HL-60 (cell line): ENCODE measurements at regions not wholly inside any gene's neighbourhood (a gene's known extent, or its start where the extent isn't known, plus 50 kb on each side); places are given as distances from the start of the nearest gene placed in this dataset.
"Not testable (repeated sequence)": the region's sequence is repeated elsewhere in the genome, so short reads cannot be mapped to it uniquely, and the experiment has no call there.

ENCODE experiments used
- DNase-seq, 2 experiments: peaks; one replicate each; pipeline ENCODE4 v3.0.0-alpha.2; 2010 to 2020; ENCODE audit warnings: low read depth in 1 of 2, low spot score in 1 of 2
- H3K27ac ChIP-seq: fragments of 250-450 bp; sonication (Bioruptor Pico); replicated peaks from 2 replicates; pipeline ENCODE4 v1.5.1; 2020; ENCODE audit warnings: mild to moderate bottlenecking, moderate library complexity
- H3K27me3 ChIP-seq: fragments of 250-450 bp; sonication (Bioruptor Pico); 2 replicates; pipeline ENCODE4 v1.5.1; 2021; ENCODE audit warnings: mild to moderate bottlenecking, moderate library complexity; ENCODE audit not compliant: insufficient read depth, poor library complexity, severe bottlenecking
- H3K4me3 ChIP-seq: replicated peaks from 2 replicates; pipeline ENCODE4 v1.5.1; 2011; ENCODE audit warnings: mild to moderate bottlenecking, control low read depth, low read length; ENCODE audit not compliant: insufficient read depth
- GABPA ChIP-seq: IDR thresholded peaks from 2 replicates; pipeline ENCODE4 v1.6.1; 2012; ENCODE audit warnings: low read depth
- POLR2AphosphoS5 ChIP-seq: IDR thresholded peaks from 2 replicates; pipeline ENCODE4 v1.6.1; 2012; ENCODE audit warnings: low read depth
- SPI1 ChIP-seq: IDR thresholded peaks from 2 replicates; pipeline ENCODE4 v1.6.1; 2012; ENCODE audit warnings: low read depth, mild to moderate bottlenecking, borderline replicate concordance
- TF ChIP-seq, protein P1 (sequence below): IDR thresholded peaks from one replicate; pipeline ENCODE4 v1.5.1; 2011; ENCODE audit warnings: low read length, control low read depth, inconsistent platforms; ENCODE audit not compliant: insufficient read depth
- TF ChIP-seq, protein P2 (sequence below): IDR thresholded peaks from 2 replicates; pipeline ENCODE4 v1.6.1; 2012; ENCODE audit warnings: low read depth; ENCODE audit not compliant: insufficient replicate concordance

DNA sequence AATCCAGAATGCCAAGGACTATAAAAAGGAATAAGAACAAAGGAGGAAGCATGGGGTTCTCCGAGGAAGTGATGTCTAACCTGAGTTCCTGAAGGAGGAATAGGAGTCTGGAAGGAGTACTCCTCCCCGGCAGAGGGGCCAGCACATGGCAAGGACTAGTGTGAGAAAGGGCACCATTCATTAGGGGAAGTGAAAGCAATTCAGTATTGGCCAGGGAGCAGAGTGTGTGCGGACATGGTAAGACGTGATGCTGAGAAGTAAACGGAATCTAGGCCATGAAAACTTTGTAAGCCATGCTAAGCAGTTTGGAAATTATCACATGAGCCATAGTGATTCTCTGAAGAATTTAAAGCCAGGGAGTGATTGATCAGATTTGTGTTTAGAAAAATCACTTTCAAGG lies 218.9 kb upstream of the PRDM1 start:
- no peak for TF ChIP-seq POLR2AphosphoS5
- TF ChIP-seq GABPA: no peak
- TF ChIP-seq SPI1: no peak
- TF ChIP-seq, protein P1, sequence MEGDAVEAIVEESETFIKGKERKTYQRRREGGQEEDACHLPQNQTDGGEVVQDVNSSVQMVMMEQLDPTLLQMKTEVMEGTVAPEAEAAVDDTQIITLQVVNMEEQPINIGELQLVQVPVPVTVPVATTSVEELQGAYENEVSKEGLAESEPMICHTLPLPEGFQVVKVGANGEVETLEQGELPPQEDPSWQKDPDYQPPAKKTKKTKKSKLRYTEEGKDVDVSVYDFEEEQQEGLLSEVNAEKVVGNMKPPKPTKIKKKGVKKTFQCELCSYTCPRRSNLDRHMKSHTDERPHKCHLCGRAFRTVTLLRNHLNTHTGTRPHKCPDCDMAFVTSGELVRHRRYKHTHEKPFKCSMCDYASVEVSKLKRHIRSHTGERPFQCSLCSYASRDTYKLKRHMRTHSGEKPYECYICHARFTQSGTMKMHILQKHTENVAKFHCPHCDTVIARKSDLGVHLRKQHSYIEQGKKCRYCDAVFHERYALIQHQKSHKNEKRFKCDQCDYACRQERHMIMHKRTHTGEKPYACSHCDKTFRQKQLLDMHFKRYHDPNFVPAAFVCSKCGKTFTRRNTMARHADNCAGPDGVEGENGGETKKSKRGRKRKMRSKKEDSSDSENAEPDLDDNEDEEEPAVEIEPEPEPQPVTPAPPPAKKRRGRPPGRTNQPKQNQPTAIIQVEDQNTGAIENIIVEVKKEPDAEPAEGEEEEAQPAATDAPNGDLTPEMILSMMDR: no peak
- TF ChIP-seq, protein P2, sequence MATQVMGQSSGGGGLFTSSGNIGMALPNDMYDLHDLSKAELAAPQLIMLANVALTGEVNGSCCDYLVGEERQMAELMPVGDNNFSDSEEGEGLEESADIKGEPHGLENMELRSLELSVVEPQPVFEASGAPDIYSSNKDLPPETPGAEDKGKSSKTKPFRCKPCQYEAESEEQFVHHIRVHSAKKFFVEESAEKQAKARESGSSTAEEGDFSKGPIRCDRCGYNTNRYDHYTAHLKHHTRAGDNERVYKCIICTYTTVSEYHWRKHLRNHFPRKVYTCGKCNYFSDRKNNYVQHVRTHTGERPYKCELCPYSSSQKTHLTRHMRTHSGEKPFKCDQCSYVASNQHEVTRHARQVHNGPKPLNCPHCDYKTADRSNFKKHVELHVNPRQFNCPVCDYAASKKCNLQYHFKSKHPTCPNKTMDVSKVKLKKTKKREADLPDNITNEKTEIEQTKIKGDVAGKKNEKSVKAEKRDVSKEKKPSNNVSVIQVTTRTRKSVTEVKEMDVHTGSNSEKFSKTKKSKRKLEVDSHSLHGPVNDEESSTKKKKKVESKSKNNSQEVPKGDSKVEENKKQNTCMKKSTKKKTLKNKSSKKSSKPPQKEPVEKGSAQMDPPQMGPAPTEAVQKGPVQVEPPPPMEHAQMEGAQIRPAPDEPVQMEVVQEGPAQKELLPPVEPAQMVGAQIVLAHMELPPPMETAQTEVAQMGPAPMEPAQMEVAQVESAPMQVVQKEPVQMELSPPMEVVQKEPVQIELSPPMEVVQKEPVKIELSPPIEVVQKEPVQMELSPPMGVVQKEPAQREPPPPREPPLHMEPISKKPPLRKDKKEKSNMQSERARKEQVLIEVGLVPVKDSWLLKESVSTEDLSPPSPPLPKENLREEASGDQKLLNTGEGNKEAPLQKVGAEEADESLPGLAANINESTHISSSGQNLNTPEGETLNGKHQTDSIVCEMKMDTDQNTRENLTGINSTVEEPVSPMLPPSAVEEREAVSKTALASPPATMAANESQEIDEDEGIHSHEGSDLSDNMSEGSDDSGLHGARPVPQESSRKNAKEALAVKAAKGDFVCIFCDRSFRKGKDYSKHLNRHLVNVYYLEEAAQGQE: no peak
- DNase-seq: no peak
- Histone ChIP-seq H3K27ac (no peak overlapping the region), H3K27me3 (no peaks in the 10 kb centered on the region), H3K4me3 (no peak overlapping the region)

DNA sequence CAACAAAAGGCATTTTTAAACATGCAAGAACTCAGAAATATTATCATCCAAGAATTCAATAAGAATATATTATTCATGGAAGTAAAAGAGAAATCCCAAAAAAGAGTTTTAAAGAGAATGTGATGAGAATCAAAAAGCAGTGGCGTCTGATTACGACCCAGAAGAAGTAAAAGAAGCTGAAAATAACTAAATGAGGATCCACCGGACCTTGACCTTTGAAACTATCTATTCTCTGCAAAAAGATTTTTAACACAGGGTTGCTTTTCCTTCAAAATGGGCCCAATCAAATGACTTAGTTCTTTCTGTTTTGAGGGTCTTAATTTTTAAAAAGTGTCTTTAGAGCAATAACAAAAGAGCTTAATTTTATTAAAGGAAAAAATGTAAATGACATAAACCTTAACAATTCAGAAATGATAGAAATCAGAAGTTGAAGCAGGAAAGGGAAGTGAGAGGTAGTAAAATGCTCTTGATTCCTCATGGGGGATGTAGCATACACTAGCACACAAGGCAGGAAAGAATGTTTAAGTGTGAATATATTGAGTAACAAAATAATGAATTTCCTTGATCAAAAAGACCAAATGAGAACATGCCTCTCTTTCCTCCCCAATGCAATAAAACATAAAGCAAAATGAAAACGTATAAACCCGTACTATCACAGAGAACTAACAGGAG lies 223.1 kb upstream of the PRDM1 start:
- no peak overlapping the region; the same call in 1 of the 2 replicates for H3K27ac ChIP-seq
- TF ChIP-seq SPI1: peak; percentile 29; the same call in 1 of the 2 replicates
- TF ChIP-seq, protein P1: no peak
- TF ChIP-seq, protein P2: no peak
- DNase-seq: no peak
- no peaks in the 10 kb centered on the region for H3K27me3 ChIP-seq
- no peak overlapping the region for H3K4me3 ChIP-seq

DNA sequence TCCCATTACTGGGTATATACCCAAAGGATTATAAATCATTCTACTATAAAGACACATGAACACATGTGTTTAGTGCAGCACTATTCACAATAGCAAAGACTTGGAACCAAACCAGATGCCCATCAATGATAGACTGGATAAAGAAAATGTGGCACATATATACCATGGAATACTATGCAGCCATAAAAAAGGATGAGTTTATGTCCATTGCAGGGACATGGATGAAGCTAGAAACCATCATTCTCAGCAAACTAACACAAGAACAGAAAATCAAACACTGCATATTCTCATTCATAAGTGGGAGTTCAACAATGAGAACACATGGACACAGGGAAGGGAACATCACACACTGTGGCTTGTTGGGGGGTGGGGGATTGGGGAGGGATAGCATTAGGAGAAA lies 225.2 kb upstream of the PRDM1 start:
- not testable (repeated sequence) for H3K4me3 ChIP-seq, H3K27ac ChIP-seq, H3K27me3 ChIP-seq, DNase-seq

DNA sequence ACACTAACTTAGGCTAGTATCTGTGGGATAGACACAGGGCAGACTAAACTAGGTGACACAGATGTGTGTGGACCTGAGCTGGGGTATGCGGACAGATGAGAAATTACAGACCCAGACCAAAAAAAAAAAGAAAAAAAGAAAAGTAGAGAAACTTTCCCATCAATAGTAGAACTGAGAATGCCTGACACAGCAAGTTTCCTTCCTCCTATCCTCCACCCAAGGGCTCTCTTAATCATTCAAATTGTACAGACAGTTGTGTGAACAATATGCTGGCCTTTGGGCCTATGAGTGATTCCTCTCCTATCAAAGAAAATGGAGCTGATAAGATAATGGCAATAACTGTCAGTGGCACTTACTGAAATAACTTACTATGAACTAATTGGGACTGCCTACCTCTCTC lies 226.7 kb upstream of the PRDM1 start:
- TF ChIP-seq, protein P1: no peak
- TF ChIP-seq POLR2AphosphoS5 (no peak), GABPA (no peak), SPI1 (no peak)
- TF ChIP-seq, protein P2: no peak
- H3K27me3 ChIP-seq: no peaks in the 10 kb centered on the region
- no peak overlapping the region for H3K27ac ChIP-seq

DNA sequence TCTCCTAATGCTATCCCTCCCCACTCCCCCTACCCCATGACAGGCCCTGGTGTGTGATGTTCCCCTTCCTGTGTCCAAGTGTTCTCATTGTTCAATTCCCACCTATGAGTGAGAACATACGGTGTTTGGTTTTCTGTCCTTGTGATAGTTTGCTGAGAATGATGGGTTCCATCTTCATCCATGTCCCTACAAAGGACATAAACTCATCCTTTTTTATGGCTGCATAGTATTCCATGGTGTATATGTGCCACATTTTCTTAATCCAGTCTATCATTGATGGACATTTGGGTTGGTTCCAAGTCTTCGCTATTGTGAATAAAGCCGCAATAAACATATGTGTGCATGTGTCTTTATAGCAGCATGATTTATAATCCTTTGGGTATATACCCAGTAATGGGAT lies 227.5 kb upstream of the PRDM1 start:
- H3K27ac ChIP-seq, H3K27me3 ChIP-seq, DNase-seq, H3K4me3 ChIP-seq: not testable (repeated sequence)

More for the DNA sequence above, 226.7 kb upstream of the PRDM1 start:
- DNase-seq: no peak
- no peak overlapping the region for H3K4me3 ChIP-seq
